ENCODE measurements at regions not wholly inside any gene's neighbourhood (a gene's known extent, or its start where the extent isn't known, plus 50 kb on each side); places are given as distances from the start of the nearest gene placed in this dataset.

DNA sequence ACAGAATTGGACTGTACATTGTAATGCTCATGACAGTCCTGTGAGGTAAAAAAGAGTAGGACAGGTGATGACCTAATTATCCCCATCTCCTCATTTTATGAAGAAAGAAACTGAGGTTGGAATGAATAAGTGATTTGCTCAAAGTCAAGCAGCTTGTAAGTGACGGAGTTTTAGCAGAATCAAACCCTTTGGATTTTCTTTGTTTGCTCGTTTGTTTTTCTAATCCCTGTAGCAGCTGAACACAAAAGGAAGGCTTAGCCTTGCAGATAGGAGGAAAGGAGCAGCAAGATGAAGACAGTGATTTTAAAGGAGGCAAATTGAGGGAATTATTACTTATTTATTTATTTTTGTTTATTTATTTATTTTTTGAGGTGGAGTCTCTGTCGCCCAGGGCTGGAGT lies 528.4 kb upstream of the AMOT start:
- no peak overlapping the region for H3K27ac Mint-ChIP-seq
- H3K36me3 Mint-ChIP-seq (ENCODE audit: low read depth) = no peaks in the 10 kb centered on the region
- H3K9me3 Mint-ChIP-seq = no peaks in the 10 kb centered on the region; the same call in 1 of the 2 replicates
- TF ChIP-seq, protein P1, sequence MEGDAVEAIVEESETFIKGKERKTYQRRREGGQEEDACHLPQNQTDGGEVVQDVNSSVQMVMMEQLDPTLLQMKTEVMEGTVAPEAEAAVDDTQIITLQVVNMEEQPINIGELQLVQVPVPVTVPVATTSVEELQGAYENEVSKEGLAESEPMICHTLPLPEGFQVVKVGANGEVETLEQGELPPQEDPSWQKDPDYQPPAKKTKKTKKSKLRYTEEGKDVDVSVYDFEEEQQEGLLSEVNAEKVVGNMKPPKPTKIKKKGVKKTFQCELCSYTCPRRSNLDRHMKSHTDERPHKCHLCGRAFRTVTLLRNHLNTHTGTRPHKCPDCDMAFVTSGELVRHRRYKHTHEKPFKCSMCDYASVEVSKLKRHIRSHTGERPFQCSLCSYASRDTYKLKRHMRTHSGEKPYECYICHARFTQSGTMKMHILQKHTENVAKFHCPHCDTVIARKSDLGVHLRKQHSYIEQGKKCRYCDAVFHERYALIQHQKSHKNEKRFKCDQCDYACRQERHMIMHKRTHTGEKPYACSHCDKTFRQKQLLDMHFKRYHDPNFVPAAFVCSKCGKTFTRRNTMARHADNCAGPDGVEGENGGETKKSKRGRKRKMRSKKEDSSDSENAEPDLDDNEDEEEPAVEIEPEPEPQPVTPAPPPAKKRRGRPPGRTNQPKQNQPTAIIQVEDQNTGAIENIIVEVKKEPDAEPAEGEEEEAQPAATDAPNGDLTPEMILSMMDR (IDR thresholded peaks at IDR 0.05) = no peak
- no peak for DNase-seq
- no peaks in the 10 kb centered on the region for H3K4me1 Mint-ChIP-seq (ENCODE audit: low read depth)
- H3K4me3 Mint-ChIP-seq = no peak overlapping the region
- no peaks in the 10 kb centered on the region for H3K27me3 Mint-ChIP-seq (ENCODE audit: insufficient read depth)

DNA sequence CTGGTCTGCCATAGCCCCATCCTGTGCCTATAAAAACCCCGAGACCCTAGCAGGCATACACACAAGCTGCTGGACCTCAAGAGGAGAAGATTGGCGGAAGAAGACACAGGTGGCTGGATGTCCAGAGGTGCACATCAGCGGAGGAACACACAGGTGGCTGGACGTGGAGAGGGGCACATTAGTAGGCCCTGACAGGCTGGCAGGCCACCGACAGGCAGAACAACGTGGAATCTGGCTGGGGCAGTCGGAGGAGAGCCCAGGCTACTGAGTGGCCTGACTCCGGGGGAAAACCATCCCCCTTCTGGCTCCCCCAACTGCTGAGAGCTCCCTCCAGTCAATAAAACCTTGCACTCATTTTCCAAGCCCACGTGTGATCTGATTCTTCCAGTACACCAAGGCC lies 512.5 kb upstream of the AMOT start:
- H3K9me3 Mint-ChIP-seq = no peaks in the 10 kb centered on the region
- no peaks in the 10 kb centered on the region; the same call in 1 of the 2 replicates for H3K27me3 Mint-ChIP-seq (ENCODE audit: insufficient read depth)
- H3K27ac Mint-ChIP-seq = no peak overlapping the region
- no peak overlapping the region for H3K4me3 Mint-ChIP-seq
- no peaks in the 10 kb centered on the region; the same call in 1 of the 2 replicates for H3K36me3 Mint-ChIP-seq (ENCODE audit: low read depth)
- no peaks in the 10 kb centered on the region for H3K4me1 Mint-ChIP-seq (ENCODE audit: low read depth)
- DNase-seq = no peak
- TF ChIP-seq, protein P1 (IDR thresholded peaks at IDR 0.05) = no peak

- TF ChIP-seq, protein P1 (IDR thresholded peaks at IDR 0.05) = no peak
- Mint-ChIP-seq H3K9me3 (no peaks in the 10 kb centered on the region), H3K36me3 (ENCODE audit: low read depth) (no peaks in the 10 kb centered on the region), H3K27ac (no peak overlapping the region), H3K4me3 (no peak overlapping the region), H3K4me1 (ENCODE audit: low read depth) (no peaks in the 10 kb centered on the region), H3K27me3 (ENCODE audit: insufficient read depth) (no peaks in the 10 kb centered on the region; the same call in 1 of the 2 replicates)
- no peak for DNase-seq
These were observed 489.8 kb upstream of the AMOT start for GRCh38 chrX:113330416-113330815.

DNA sequence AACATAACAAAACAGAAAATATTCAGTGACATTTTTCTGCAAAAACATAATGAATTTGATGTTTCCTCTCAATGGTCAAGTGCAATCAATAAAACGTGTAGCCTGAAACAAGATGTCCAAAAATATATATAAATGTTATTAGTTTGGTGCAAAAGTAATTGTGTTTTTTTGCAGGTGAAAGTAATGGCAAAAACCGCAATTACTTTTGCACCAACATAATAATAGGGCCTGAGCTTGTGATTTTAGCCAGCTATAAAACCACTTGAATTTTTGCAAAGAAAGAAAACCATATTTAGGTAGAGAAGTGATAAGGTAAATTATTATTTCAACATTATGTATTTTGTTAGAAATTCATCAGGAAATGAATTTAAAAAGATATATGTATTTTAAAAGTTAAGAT lies 475.3 kb upstream of the AMOT start:
- no peaks in the 10 kb centered on the region for H3K27me3 Mint-ChIP-seq (ENCODE audit: insufficient read depth)

DNA sequence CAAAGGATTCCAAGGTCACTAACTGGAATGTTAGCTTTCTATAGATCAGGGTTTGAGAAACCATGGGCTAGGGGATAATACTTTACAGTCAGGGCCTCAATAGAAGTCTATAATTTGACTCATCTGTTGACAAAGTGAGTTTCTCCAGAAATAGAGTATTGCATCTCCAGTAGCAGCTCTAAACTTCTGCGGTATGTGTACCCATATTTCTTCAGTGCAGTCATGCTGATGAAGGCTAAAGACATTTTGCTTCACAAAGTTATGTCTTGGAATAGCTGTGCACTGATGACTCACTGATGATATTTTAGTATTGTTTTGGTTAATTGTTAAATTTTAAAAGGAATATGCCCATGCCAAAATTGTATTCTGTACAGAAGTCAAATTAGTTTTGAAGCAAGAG lies 464.9 kb upstream of the AMOT start:
- peak; percentile 28 for DNase-seq
- H3K27me3 Mint-ChIP-seq (ENCODE audit: insufficient read depth) = peaks cover 1% of the 10 kb centered on the region; the same call in 1 of the 2 replicates
- TF ChIP-seq, protein P1 (IDR thresholded peaks at IDR 0.05) = no peak
- H3K4me1 Mint-ChIP-seq (ENCODE audit: low read depth) = no peaks in the 10 kb centered on the region
- H3K9me3 Mint-ChIP-seq = peaks cover 2% of the 10 kb centered on the region
- H3K36me3 Mint-ChIP-seq (ENCODE audit: low read depth) = 0 out of 2 replicates have a peak, but pooled peaks cover under 1% of the 10 kb centered on the region
- H3K4me3 Mint-ChIP-seq = no peak overlapping the region
- H3K27ac Mint-ChIP-seq = no peak overlapping the region

More for the DNA sequence above, 475.3 kb upstream of the AMOT start:
- Mint-ChIP-seq H3K36me3 (ENCODE audit: low read depth) (no peaks in the 10 kb centered on the region), H3K27ac (no peak overlapping the region), H3K4me1 (ENCODE audit: low read depth) (no peaks in the 10 kb centered on the region), H3K4me3 (no peak overlapping the region), H3K9me3 (peaks cover 8% of the 10 kb centered on the region; the same call in 1 of the 2 replicates)
- DNase-seq = no peak
- TF ChIP-seq, protein P1 (IDR thresholded peaks at IDR 0.05) = no peak

- no peak overlapping the region for H3K27ac Mint-ChIP-seq
- H3K4me1 Mint-ChIP-seq (ENCODE audit: low read depth) = no peaks in the 10 kb centered on the region
- H3K9me3 Mint-ChIP-seq = peaks cover 11% of the 10 kb centered on the region
- no peak overlapping the region for H3K4me3 Mint-ChIP-seq
- TF ChIP-seq, protein P1 (IDR thresholded peaks at IDR 0.05) = no peak
- no peak for DNase-seq
- peaks cover 5% of the 10 kb centered on the region; the same call in 1 of the 2 replicates for H3K36me3 Mint-ChIP-seq (ENCODE audit: low read depth)
- no peaks in the 10 kb centered on the region for H3K27me3 Mint-ChIP-seq (ENCODE audit: insufficient read depth)
These were observed 459.9 kb upstream of the AMOT start for GRCh38 chrX:113300580-113300979.

Data from HFFc6 (cell line).